GM21576 (cell line): ENCODE measurements at regions not wholly inside any gene's neighbourhood (a gene's known extent, or its start where the extent isn't known, plus 50 kb on each side); places are given as distances from the start of the nearest gene placed in this dataset.

ENCODE experiments used
- ATAC-seq: cut with Tn5 transposase; IDR thresholded peaks from one replicate; pipeline ENCODE4 v1.9.1; 2021; ENCODE audit warnings: mild to moderate bottlenecking, moderate library complexity; ENCODE audit not compliant: unreplicated experiment

GRCh38 chr11:93248602-93249001 is 50.8 kb upstream of the SLC36A4 start:
- no peak for ATAC-seq

GRCh38 chr11:93249459-93250220 is 51.8 kb upstream of the SLC36A4 start:
- no peak for ATAC-seq

- ATAC-seq, result no peak
Observed at GRCh38 chr11:93250326-93250725, 52.5 kb upstream of the SLC36A4 start.

GRCh38 chr11:93251922-93252321 is 54.1 kb upstream of the SLC36A4 start:
- ATAC-seq, result no peak

GRCh38 chr11:93253111-93253510 is 55.3 kb upstream of the SLC36A4 start:
- no peak for ATAC-seq

- ATAC-seq, result no peak
Observed at GRCh38 chr11:93256623-93257022, 58.8 kb upstream of the SLC36A4 start.

- no peak for ATAC-seq
Observed at GRCh38 chr11:93267383-93267782, 63.2 kb upstream of the DEUP1 start.

GRCh38 chr11:93268287-93269040 is 62.1 kb upstream of the DEUP1 start:
- ATAC-seq, result no peak

- ATAC-seq, result no peak
Observed at GRCh38 chr11:93271596-93271995, 58.9 kb upstream of the DEUP1 start.

GRCh38 chr11:93274851-93275250 is 55.7 kb upstream of the DEUP1 start:
- no peak for ATAC-seq

- ATAC-seq, result no peak
Observed at GRCh38 chr11:93278976-93279375, 51.6 kb upstream of the DEUP1 start.

GRCh38 chr11:93279851-93280347 is 50.6 kb upstream of the DEUP1 start:
- peak; percentile 68 for ATAC-seq
